ENCODE measurements at regions not wholly inside any gene's neighbourhood (a gene's known extent, or its start where the extent isn't known, plus 50 kb on each side); places are given as distances from the start of the nearest gene placed in this dataset.

DNA sequence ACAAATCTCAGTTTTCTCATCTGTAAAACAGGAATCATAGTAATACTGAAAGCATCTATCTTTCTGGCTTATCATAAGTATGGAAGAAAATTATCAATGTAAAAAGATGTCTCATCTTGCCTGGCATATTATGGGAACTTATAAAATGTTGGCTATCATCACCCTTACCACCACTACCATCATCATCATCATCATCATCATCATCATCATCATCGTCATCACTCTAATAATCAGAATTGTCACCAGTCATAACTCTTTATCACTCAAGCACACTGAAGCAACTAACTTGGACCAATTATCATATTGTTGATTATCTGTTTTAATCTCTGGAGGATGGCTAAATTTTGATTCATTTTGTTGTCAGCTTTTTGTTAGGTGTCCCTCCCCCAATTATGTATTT, 825.4 kb downstream of the SORCS3 start:
- H3K4me3 ChIP-seq (ENCODE audit: low read depth, low read length): no peak overlapping the region
- TF ChIP-seq, protein P1, sequence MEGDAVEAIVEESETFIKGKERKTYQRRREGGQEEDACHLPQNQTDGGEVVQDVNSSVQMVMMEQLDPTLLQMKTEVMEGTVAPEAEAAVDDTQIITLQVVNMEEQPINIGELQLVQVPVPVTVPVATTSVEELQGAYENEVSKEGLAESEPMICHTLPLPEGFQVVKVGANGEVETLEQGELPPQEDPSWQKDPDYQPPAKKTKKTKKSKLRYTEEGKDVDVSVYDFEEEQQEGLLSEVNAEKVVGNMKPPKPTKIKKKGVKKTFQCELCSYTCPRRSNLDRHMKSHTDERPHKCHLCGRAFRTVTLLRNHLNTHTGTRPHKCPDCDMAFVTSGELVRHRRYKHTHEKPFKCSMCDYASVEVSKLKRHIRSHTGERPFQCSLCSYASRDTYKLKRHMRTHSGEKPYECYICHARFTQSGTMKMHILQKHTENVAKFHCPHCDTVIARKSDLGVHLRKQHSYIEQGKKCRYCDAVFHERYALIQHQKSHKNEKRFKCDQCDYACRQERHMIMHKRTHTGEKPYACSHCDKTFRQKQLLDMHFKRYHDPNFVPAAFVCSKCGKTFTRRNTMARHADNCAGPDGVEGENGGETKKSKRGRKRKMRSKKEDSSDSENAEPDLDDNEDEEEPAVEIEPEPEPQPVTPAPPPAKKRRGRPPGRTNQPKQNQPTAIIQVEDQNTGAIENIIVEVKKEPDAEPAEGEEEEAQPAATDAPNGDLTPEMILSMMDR (IDR thresholded peaks at IDR 0.05; ENCODE audit: borderline replicate concordance, insufficient read depth, low read depth, low read length): no peak

DNA sequence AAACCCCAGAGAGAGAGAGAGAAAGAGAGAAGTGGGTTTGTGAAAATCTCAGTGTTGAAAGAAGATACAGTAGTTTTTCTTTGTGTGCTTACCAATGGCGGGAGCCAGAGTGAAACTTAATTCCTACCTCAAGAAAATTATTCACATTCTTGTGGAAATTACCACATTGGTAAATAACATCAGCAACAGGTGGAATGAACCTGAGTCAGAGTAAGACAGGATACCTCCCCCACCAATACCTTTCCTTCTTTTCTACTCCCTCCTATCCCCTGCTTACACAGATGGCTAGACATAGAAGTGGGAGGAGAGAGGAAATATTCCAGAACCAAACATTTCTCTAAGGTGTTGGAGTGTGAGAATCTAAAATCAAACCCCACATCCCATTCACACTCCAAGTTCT, 793.9 kb downstream of the SORCS3 start:
- TF ChIP-seq, protein P1 (IDR thresholded peaks at IDR 0.05; ENCODE audit: borderline replicate concordance, insufficient read depth, low read depth, low read length): no peak
- no peak overlapping the region for H3K4me3 ChIP-seq (ENCODE audit: low read depth, low read length)

DNA sequence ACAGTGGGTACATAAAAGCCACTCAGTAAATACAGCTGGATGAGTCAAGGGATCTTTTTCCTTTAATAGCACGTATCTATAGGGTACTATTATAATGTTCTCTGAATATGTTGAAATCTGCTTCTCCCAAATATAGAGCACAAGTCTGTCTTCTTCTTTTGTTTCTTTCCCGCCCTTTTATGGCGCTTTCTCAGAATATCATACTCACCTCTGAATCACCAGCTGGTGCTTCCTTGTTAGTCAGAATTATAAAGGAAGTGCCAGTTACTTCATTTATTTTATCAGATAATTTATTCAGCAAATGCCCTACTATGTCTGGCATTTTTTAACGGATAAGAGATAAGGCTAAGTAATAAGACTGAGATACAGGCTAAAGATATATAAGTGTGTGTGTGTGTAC, 772.9 kb downstream of the SORCS3 start:
- TF ChIP-seq, protein P1 (IDR thresholded peaks at IDR 0.05; ENCODE audit: borderline replicate concordance, insufficient read depth, low read depth, low read length): no peak
- H3K4me3 ChIP-seq (ENCODE audit: low read depth, low read length): no peak overlapping the region

DNA sequence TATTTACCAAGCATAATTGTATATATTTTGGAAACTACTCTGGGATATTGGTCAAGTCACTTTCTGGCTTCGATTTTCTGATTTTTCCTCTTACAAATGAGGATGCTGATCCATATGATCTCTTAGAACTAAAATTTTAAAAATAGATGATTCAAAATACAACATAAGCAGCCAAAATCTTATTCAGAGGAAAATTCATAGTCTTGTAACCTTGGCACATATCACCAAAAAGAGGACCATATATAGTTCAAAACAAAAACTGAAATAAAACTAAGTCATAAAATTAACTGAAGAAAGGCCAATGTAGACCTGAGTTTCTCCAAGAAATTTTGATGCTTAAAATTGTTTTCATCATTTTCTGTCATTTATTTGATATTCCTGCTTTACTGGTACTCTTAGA, 768.3 kb downstream of the SORCS3 start:
- H3K4me3 ChIP-seq (ENCODE audit: low read depth, low read length): no peak overlapping the region
- TF ChIP-seq, protein P1 (IDR thresholded peaks at IDR 0.05; ENCODE audit: borderline replicate concordance, insufficient read depth, low read depth, low read length): no peak

DNA sequence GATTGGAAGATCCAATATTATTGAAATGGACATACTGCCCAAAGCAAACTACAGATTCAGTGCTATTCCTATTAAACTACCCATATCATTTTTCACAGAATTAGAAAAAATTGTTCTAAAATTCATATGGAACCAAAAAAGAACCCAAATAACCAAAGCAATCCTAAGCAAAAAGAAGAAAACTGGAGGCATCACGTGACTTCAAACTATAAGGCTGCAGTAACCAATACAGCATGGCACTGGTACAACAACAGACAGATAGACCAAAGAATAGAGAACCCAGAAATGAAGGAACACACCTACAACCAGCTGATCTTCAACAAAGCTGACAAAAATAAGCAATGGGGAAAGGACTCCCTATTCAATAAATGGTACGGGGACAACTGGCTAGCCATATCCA, 765.4 kb downstream of the SORCS3 start:
- no peak overlapping the region for H3K4me3 ChIP-seq (ENCODE audit: low read depth, low read length)
- TF ChIP-seq, protein P1 (IDR thresholded peaks at IDR 0.05; ENCODE audit: borderline replicate concordance, insufficient read depth, low read depth, low read length): no peak

DNA sequence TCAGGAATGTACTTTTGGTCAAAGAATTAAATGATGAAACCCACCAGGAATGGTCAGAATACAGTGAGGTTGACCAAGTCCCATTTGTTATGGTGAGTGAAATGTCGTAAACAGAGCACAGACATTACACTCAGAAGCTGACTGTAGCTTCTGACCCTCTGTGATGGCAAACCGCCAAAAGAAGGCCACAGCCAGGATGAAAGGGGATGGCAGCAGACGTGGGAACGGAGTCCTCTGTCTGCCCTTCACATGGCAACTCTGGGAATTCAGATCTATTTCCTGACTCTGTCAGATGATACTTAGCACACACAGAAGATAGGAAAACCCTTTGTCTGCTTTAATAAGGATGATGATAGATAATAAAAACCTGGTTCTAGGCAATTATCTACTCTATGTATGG, 757.1 kb downstream of the SORCS3 start:
- TF ChIP-seq, protein P1 (IDR thresholded peaks at IDR 0.05; ENCODE audit: borderline replicate concordance, insufficient read depth, low read depth, low read length): no peak
- no peak overlapping the region for H3K4me3 ChIP-seq (ENCODE audit: low read depth, low read length)

DNA sequence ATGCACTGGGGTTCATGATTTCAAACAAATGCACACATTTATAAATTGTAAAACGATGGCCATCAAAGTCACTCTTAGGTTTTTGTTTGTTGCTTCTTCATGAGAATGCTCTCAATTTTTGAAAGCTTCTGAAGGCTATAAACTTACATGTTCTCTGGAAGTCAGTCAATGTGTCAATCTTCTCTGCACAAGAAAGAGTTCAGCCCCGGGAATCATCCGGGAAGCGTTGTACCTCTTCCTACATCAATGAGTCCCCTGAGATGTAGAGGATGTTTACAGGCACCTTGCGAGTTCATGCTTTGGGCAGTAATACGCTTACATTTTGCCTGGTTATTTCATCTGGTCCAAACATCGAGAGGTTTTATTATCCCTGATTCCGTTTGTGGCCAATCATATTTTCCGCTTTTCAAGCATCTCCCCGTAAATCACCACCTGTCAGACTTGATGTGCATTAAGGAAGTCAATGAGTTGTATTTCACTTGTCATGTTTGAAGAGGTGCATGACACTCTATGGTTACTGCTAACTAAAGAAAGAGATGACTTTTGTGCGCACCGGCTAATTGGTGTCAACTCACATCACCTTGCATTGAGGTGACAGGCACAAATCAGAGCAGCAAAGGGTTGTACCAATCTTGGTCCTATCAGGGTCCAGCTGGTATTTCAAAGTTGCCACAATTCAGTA, 750.7 kb downstream of the SORCS3 start:
- H3K4me3 ChIP-seq (ENCODE audit: low read depth, low read length): no peak overlapping the region
- TF ChIP-seq, protein P1 (IDR thresholded peaks at IDR 0.05; ENCODE audit: borderline replicate concordance, insufficient read depth, low read depth, low read length): no peak

Data from GM12875 (cell line).